ENCODE measurements at regions not wholly inside any gene's neighbourhood (a gene's known extent, or its start where the extent isn't known, plus 50 kb on each side); places are given as distances from the start of the nearest gene placed in this dataset.

- no peaks in the 10 kb centered on the region for H3K36me3 ChIP-seq
- intact Hi-C loops (cut with DNase I) = no loop called here
- WGBS, 2 donors = 30 to 52% methylated on average over 5 of the region's 5 CpGs
- H3K4me3 ChIP-seq = no peak overlapping the region
- TF ChIP-seq CTCF (IDR thresholded peaks at IDR 0.05) = no peak
- peaks cover 0 to 74% (median 7%) of the 10 kb centered on the region in 11 donors for H3K9me3 ChIP-seq
- H3K4me1 ChIP-seq = no peaks in the 10 kb centered on the region
- H3K27ac ChIP-seq = no peak overlapping the region
- no peaks in the 10 kb centered on the region for H3K27me3 ChIP-seq
- ATAC-seq (no peak), DNase-seq (no peak)
Observed at GRCh38 chr11:55497068-55497467, 57.2 kb upstream of the OR4C15 start.

- Histone ChIP-seq H3K36me3 (no peaks in the 10 kb centered on the region), H3K4me3 (no peak overlapping the region), H3K27me3 (no peaks in the 10 kb centered on the region), H3K27ac (no peak overlapping the region), H3K4me1 (no peaks in the 10 kb centered on the region), H3K9me3 (peaks cover 0 to 66% (median 2%) of the 10 kb centered on the region in 11 donors)
- intact Hi-C loops (cut with DNase I) = no loop called here
- TF ChIP-seq CTCF (IDR thresholded peaks at IDR 0.05) = no peak
- ATAC-seq (no peak), DNase-seq (no peak)
- 85 to 87% methylated on average over 15 of the region's 15 CpGs for WGBS, 2 donors
Observed at GRCh38 chr11:55501014-55501413, 53.3 kb upstream of the OR4C15 start.

- no peak for TF ChIP-seq CTCF (IDR thresholded peaks at IDR 0.05)
- no peaks in the 10 kb centered on the region for H3K4me1 ChIP-seq
- H3K4me3 ChIP-seq = no peak overlapping the region
- ATAC-seq (no peak), DNase-seq (no peak)
- H3K9me3 ChIP-seq = peaks cover 0 to 48% (median 0%) of the 10 kb centered on the region in 11 donors
- intact Hi-C loops (cut with DNase I) = no loop called here
- H3K27me3 ChIP-seq = no peaks in the 10 kb centered on the region
- no peak overlapping the region for H3K27ac ChIP-seq
- WGBS, 2 donors = 68 to 70% methylated on average over 3 of the region's 3 CpGs
- no peaks in the 10 kb centered on the region for H3K36me3 ChIP-seq
Observed at GRCh38 chr11:55503449-55503848, 50.8 kb upstream of the OR4C15 start.

Measured in heart right ventricle (tissue), 16 donors.